Prostate gland (tissue), 2 donors: ENCODE measurements at regions not wholly inside any gene's neighbourhood (a gene's known extent, or its start where the extent isn't known, plus 50 kb on each side); places are given as distances from the start of the nearest gene placed in this dataset.

ENCODE experiments used
- POLR2A ChIP-seq: fragments of 450-650 bp; IDR thresholded peaks from one replicate; pipeline ENCODE4 v1.6.1; 2016; ENCODE audit warnings: antibody characterized with exemption, mild to moderate bottlenecking
- POLR2AphosphoS5 ChIP-seq: sonication (generic); formaldehyde crosslinking; IDR thresholded peaks from one replicate; pipeline ENCODE4 v1.6.1; 2017; ENCODE audit warnings: antibody characterized with exemption
- TF ChIP-seq, protein P1 (sequence below), 4 experiments: fragments of 200-600 bp in 2 of 4; fragments of 450-650 bp in 2 of 4; sonication (generic) in 2 of 4; IDR thresholded peaks; 1 replicate in 3 of 4; 2 replicates in 1 of 4; pipeline ENCODE4 v1.5.1; 2016 to 2019; ENCODE audit warnings: antibody characterized with exemption in 4 of 4, mild to moderate bottlenecking in 2 of 4, moderate library complexity in 2 of 4

DNA sequence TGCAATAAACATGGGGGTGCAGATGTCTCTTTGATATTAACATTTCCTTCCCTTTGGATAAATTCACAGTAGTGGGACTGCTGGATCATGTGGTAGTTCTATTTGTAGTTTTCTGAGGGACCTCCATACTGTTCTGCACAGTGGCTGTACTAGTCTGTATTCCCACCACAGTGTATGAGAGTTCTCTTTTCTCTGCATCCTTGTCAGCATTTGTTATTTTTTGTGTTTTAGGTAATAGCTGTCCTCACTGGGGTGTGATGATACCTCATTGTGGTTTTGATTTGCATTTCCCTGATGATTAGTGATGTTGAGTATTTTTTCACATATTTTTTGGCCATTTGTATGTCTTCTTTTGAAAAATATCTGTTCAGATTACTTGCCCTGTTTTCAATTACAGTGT is 562.5 kb downstream of the CSNK1G3 start:
- no peak for TF ChIP-seq POLR2AphosphoS5
- TF ChIP-seq, protein P1, sequence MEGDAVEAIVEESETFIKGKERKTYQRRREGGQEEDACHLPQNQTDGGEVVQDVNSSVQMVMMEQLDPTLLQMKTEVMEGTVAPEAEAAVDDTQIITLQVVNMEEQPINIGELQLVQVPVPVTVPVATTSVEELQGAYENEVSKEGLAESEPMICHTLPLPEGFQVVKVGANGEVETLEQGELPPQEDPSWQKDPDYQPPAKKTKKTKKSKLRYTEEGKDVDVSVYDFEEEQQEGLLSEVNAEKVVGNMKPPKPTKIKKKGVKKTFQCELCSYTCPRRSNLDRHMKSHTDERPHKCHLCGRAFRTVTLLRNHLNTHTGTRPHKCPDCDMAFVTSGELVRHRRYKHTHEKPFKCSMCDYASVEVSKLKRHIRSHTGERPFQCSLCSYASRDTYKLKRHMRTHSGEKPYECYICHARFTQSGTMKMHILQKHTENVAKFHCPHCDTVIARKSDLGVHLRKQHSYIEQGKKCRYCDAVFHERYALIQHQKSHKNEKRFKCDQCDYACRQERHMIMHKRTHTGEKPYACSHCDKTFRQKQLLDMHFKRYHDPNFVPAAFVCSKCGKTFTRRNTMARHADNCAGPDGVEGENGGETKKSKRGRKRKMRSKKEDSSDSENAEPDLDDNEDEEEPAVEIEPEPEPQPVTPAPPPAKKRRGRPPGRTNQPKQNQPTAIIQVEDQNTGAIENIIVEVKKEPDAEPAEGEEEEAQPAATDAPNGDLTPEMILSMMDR (IDR thresholded peaks at IDR 0.05) = no peak
- TF ChIP-seq POLR2A = no peak
